ENCODE measurements at regions not wholly inside any gene's neighbourhood (a gene's known extent, or its start where the extent isn't known, plus 50 kb on each side); places are given as distances from the start of the nearest gene placed in this dataset.

DNA sequence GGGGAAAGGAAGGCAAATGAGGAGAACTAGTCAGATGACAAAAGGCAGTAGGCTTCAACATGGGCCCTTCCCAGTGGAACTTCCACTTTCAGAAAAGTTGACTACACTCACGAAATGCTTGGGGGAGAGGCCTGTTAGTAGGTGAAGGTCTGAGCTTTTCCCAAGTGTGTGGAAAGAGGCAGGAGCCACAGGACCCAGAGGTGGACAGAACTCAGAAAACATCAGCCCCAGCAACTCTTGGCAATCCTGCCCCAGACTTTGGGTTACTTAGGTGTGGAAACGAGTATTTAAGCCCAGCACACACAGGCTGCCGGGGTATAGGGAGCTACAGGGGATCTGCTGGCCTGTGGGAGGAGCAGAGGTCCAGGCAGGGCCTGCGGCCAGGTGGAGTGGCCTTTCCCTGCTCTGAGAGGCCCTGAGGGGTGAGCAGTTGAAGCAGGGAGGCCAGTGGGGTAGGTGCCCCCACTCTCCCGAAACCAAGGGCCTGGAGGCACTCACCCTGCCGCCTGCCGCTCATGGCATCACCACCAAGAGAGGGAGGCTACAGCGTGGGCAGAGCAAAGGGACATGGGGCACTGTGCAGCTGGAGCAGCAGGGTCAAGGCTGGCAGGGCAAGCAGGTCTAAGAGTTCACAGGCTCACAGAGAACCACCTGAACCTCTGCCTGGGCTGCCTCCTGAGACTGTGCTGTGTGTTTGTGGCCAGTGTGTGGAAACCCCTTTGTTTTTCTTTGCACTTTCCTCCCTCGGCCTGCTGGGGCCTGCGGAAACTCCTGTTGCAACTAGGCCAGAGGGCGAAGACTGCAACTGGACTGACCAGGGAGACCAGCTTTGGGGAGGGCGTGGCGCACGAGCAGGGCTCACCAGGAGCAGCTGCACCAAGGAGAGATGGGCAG, 130.7 kb upstream of the SERTAD2 start:
- peaks cover 8% of the 10 kb centered on the region for H3K4me1 ChIP-seq (ENCODE audit: control insufficient read depth, insufficient read depth, low read length)
- intact Hi-C loops (cut with micrococcal nuclease) = no loop called here
- no peaks in the 10 kb centered on the region for H3K27me3 ChIP-seq (ENCODE audit: control insufficient read depth, insufficient read depth, low read length)
- no peaks in the 10 kb centered on the region for H4K20me1 ChIP-seq (ENCODE audit: insufficient read depth, low read length)
- no peaks in the 10 kb centered on the region for H3K9me1 ChIP-seq (ENCODE audit: insufficient read depth, low read length)
- DNase-seq (no peak), ATAC-seq (ENCODE audit: low read depth) (no peak)
- H3K9me3 ChIP-seq (ENCODE audit: control insufficient read depth, insufficient read depth, low read length) = no peaks in the 10 kb centered on the region
- WGBS, 2 experiments (ENCODE audit: extremely low coverage in 2 of 2, insufficient read length in 1 of 2) = 94% methylated on average over 7 of the region's 14 CpGs; no CpG with 5 or more reads in 1 of the 2 experiments
- H2BK15ac ChIP-seq (ENCODE audit: low read depth, low read length) = peak overlapping the region; percentile 73; the same call in 2 of the 3 replicates
- no peak overlapping the region for H4K8ac ChIP-seq (ENCODE audit: low read depth in 2 of 2, low read length in 2 of 2)
- no peak overlapping the region for H4K5ac ChIP-seq (ENCODE audit: low read depth, low read length)
- in situ Hi-C loops (cut with MboI; ENCODE audit: low sequenced_read_pairs) = no loop called here
- ChIA-PET CTCF (no interaction called here), POLR2A (ENCODE audit: unreplicated experiment) (no interaction called here)
- no peak overlapping the region for H2AK5ac ChIP-seq (ENCODE audit: low read depth, low read length)
- BruUV-seq (replicated peaks) = no TSS peak
- no peak overlapping the region for H3K14ac ChIP-seq (replicated peaks; ENCODE audit: low read depth, low read length)
- H3K4me3 ChIP-seq (ENCODE audit: insufficient read depth, low read depth, low read length) = no peak overlapping the region
- H3K56ac ChIP-seq (ENCODE audit: extremely low read depth, insufficient read depth, low read length) = no peak overlapping the region
- no peaks in the 10 kb centered on the region for H3K36me3 ChIP-seq (ENCODE audit: control insufficient read depth, insufficient read depth, low read length)
- no peak overlapping the region for H3K27ac ChIP-seq (ENCODE audit: insufficient read depth, low read length)
- H2BK5ac ChIP-seq (ENCODE audit: low read depth, low read length, poor library complexity, severe bottlenecking) = no peak overlapping the region
- 0 out of 2 replicates have a peak overlapping the region, but pooled peaks have one; percentile 25 for H2BK20ac ChIP-seq (ENCODE audit: low read depth, low read length)
- H2AFZ ChIP-seq (replicated peaks; ENCODE audit: low read length, poor library complexity) = peak overlapping the region; percentile 54
- H3K4ac ChIP-seq (ENCODE audit: low read depth, low read length) = no peak overlapping the region
- H3K23ac ChIP-seq (ENCODE audit: low read depth, low read length) = no peak overlapping the region
- no peaks in the 10 kb centered on the region for H3K79me1 ChIP-seq (ENCODE audit: low read depth in 1 of 2, low read length in 2 of 2)
- H3K4me2 ChIP-seq (ENCODE audit: low read depth, low read length) = no peak overlapping the region
- H3K9ac ChIP-seq (ENCODE audit: low read depth, low read length) = no peak overlapping the region
- no peak overlapping the region for H4K91ac ChIP-seq (ENCODE audit: insufficient read depth, low read depth, low read length)
- dilution Hi-C loops (cut with HindIII; ENCODE audit: low sequenced_read_pairs, unreplicated experiment) = no loop called here
- peak overlapping the region; percentile 28; the same call in 1 of the 2 replicates for H2BK120ac ChIP-seq (ENCODE audit: low read depth, low read length)
- H2AK9ac ChIP-seq (replicated peaks; ENCODE audit: low read depth, low read length, poor library complexity) = no peak overlapping the region
- H3K18ac ChIP-seq (ENCODE audit: low read depth, low read length) = no peak overlapping the region
- TF ChIP-seq CEBPB (IDR thresholded peaks at IDR 0.05; ENCODE audit: low read depth, low read length) = no peak
- TF ChIP-seq POLR2A (IDR thresholded peaks at IDR 0.05; ENCODE audit: low read depth, low read length) = no peak
- TF ChIP-seq, protein P1, sequence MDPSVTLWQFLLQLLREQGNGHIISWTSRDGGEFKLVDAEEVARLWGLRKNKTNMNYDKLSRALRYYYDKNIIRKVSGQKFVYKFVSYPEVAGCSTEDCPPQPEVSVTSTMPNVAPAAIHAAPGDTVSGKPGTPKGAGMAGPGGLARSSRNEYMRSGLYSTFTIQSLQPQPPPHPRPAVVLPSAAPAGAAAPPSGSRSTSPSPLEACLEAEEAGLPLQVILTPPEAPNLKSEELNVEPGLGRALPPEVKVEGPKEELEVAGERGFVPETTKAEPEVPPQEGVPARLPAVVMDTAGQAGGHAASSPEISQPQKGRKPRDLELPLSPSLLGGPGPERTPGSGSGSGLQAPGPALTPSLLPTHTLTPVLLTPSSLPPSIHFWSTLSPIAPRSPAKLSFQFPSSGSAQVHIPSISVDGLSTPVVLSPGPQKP (IDR thresholded peaks at IDR 0.05; ENCODE audit: borderline replicate concordance, low read depth, low read length) = no peak
- TF ChIP-seq RAD21 (IDR thresholded peaks at IDR 0.05; ENCODE audit: low read length) = no peak
- no peak for TF ChIP-seq NFE2L2 (IDR thresholded peaks at IDR 0.05; ENCODE audit: low read depth, low read length)
- no peak for TF ChIP-seq RCOR1 (IDR thresholded peaks at IDR 0.05; ENCODE audit: insufficient replicate concordance, low read length)
- no peak for TF ChIP-seq BHLHE40 (IDR thresholded peaks at IDR 0.05; ENCODE audit: low read depth, low read length)
- TF ChIP-seq RFX5 (IDR thresholded peaks at IDR 0.05; ENCODE audit: low read depth, low read length) = no peak
- TF ChIP-seq MXI1 (IDR thresholded peaks at IDR 0.05; ENCODE audit: borderline replicate concordance, low read depth, low read length) = no peak
- TF ChIP-seq FOS (IDR thresholded peaks at IDR 0.05; ENCODE audit: low read depth, low read length) = no peak
- TF ChIP-seq MAFK (IDR thresholded peaks at IDR 0.05; ENCODE audit: low read depth, low read length) = no peak
- TF ChIP-seq, protein P2, sequence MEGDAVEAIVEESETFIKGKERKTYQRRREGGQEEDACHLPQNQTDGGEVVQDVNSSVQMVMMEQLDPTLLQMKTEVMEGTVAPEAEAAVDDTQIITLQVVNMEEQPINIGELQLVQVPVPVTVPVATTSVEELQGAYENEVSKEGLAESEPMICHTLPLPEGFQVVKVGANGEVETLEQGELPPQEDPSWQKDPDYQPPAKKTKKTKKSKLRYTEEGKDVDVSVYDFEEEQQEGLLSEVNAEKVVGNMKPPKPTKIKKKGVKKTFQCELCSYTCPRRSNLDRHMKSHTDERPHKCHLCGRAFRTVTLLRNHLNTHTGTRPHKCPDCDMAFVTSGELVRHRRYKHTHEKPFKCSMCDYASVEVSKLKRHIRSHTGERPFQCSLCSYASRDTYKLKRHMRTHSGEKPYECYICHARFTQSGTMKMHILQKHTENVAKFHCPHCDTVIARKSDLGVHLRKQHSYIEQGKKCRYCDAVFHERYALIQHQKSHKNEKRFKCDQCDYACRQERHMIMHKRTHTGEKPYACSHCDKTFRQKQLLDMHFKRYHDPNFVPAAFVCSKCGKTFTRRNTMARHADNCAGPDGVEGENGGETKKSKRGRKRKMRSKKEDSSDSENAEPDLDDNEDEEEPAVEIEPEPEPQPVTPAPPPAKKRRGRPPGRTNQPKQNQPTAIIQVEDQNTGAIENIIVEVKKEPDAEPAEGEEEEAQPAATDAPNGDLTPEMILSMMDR (conservative IDR thresholded peaks at IDR 0.05; ENCODE audit: low read depth, low read length) = no peak
- no peak for TF ChIP-seq CHD1 (IDR thresholded peaks at IDR 0.05; ENCODE audit: low read depth, low read length)
- TF ChIP-seq SMC3 (IDR thresholded peaks at IDR 0.05; ENCODE audit: low read depth, low read length) = no peak
- no peak for TF ChIP-seq MAZ (IDR thresholded peaks at IDR 0.05; ENCODE audit: borderline replicate concordance, low read depth, low read length)

Data from IMR-90 (cell line).